Neural crest cell (in vitro differentiated cells): ENCODE measurements at regions not wholly inside any gene's neighbourhood (a gene's known extent, or its start where the extent isn't known, plus 50 kb on each side); places are given as distances from the start of the nearest gene placed in this dataset.

Experiments
- DNase-seq: peaks from one replicate; pipeline ENCODE4 v3.0.0; 2021; ENCODE audit warnings: low read depth, mixed read lengths, low spot score
- H3K27ac Mint-ChIP-seq: one replicate; pipeline ENCODE4 v1.8.0; 2021; ENCODE audit warnings: mild to moderate bottlenecking, mixed read lengths; ENCODE audit not compliant: unreplicated experiment
- H3K27me3 Mint-ChIP-seq: 2 replicates; pipeline ENCODE4 v1.8.0; 2021; ENCODE audit warnings: low read depth, mild to moderate bottlenecking, mixed read lengths
- H3K36me3 Mint-ChIP-seq: 2 replicates; pipeline ENCODE4 v1.8.0; 2021; ENCODE audit warnings: low read depth, mild to moderate bottlenecking, mixed read lengths
- H3K4me1 Mint-ChIP-seq: 2 replicates; pipeline ENCODE4 v1.8.0; 2021; ENCODE audit warnings: mixed read lengths
- H3K4me3 Mint-ChIP-seq: one replicate; pipeline ENCODE4 v1.8.0; 2021; ENCODE audit warnings: mild to moderate bottlenecking, mixed read lengths
- H3K9me3 Mint-ChIP-seq: 2 replicates; pipeline ENCODE4 v1.8.0; 2021; ENCODE audit warnings: mixed read lengths
- CTCF ChIP-seq: fragments of 200-600 bp; sonication (generic); conservative IDR thresholded peaks from 2 replicates; pipeline ENCODE4 v1.5.0; 2021; ENCODE audit warnings: antibody characterized with exemption, mild to moderate bottlenecking

GRCh38 chr14:97757491-97757890 is 960.3 kb downstream of the VRK1 start:
- Mint-ChIP-seq H3K27ac (no peak overlapping the region), H3K4me1 (no peaks in the 10 kb centered on the region), H3K9me3 (no peaks in the 10 kb centered on the region), H3K4me3 (no peak overlapping the region), H3K27me3 (no peaks in the 10 kb centered on the region), H3K36me3 (no peaks in the 10 kb centered on the region)
- TF ChIP-seq CTCF: no peak
- DNase-seq: no peak

- H3K27ac Mint-ChIP-seq: no peak overlapping the region
- H3K4me3 Mint-ChIP-seq: no peak overlapping the region
- no peak for DNase-seq
- H3K36me3 Mint-ChIP-seq: no peaks in the 10 kb centered on the region
- no peaks in the 10 kb centered on the region for H3K27me3 Mint-ChIP-seq
- no peak for TF ChIP-seq CTCF
- no peaks in the 10 kb centered on the region for H3K4me1 Mint-ChIP-seq
- H3K9me3 Mint-ChIP-seq: no peaks in the 10 kb centered on the region
Measured at GRCh38 chr14:97760050-97760449, 962.9 kb downstream of the VRK1 start.

- no peak overlapping the region for H3K27ac Mint-ChIP-seq
- H3K4me1 Mint-ChIP-seq: no peaks in the 10 kb centered on the region
- no peaks in the 10 kb centered on the region for H3K27me3 Mint-ChIP-seq
- DNase-seq: no peak
- H3K36me3 Mint-ChIP-seq: no peaks in the 10 kb centered on the region
- no peak overlapping the region for H3K4me3 Mint-ChIP-seq
- H3K9me3 Mint-ChIP-seq: no peaks in the 10 kb centered on the region
- TF ChIP-seq CTCF: no peak
Measured at GRCh38 chr14:97762386-97762785, 965.2 kb downstream of the VRK1 start.

GRCh38 chr14:97771340-97772045 is 974.3 kb downstream of the VRK1 start:
- H3K4me1 Mint-ChIP-seq: no peaks in the 10 kb centered on the region

GRCh38 chr14:97773598-97773997 is 976.4 kb downstream of the VRK1 start:
- no peak for TF ChIP-seq CTCF
- H3K27ac Mint-ChIP-seq: no peak overlapping the region
- H3K9me3 Mint-ChIP-seq: no peaks in the 10 kb centered on the region
- H3K36me3 Mint-ChIP-seq: no peaks in the 10 kb centered on the region
- no peaks in the 10 kb centered on the region for H3K27me3 Mint-ChIP-seq
- no peaks in the 10 kb centered on the region for H3K4me1 Mint-ChIP-seq
- DNase-seq: no peak
- H3K4me3 Mint-ChIP-seq: no peak overlapping the region

More at GRCh38 chr14:97771340-97772045, 974.3 kb downstream of the VRK1 start:
- H3K9me3 Mint-ChIP-seq: no peaks in the 10 kb centered on the region
- H3K27ac Mint-ChIP-seq: no peak overlapping the region
- H3K4me3 Mint-ChIP-seq: no peak overlapping the region
- no peaks in the 10 kb centered on the region for H3K36me3 Mint-ChIP-seq
- no peaks in the 10 kb centered on the region for H3K27me3 Mint-ChIP-seq
- TF ChIP-seq CTCF: no peak
- no peak for DNase-seq
